HG03354 (cell line): ENCODE measurements at regions not wholly inside any gene's neighbourhood (a gene's known extent, or its start where the extent isn't known, plus 50 kb on each side); places are given as distances from the start of the nearest gene placed in this dataset.

Experiments used
- ATAC-seq: cut with Tn5 transposase; IDR thresholded peaks from one replicate; pipeline ENCODE4 v1.9.1; 2021; ENCODE audit warnings: mild to moderate bottlenecking; ENCODE audit not compliant: unreplicated experiment, poor library complexity, severe bottlenecking

GRCh38 chr4:14857981-14858380 is 144.3 kb upstream of the CPEB2 start:
- ATAC-seq = no peak

GRCh38 chr4:14862891-14863290 is 139.4 kb upstream of the CPEB2 start:
- ATAC-seq = no peak

DNA sequence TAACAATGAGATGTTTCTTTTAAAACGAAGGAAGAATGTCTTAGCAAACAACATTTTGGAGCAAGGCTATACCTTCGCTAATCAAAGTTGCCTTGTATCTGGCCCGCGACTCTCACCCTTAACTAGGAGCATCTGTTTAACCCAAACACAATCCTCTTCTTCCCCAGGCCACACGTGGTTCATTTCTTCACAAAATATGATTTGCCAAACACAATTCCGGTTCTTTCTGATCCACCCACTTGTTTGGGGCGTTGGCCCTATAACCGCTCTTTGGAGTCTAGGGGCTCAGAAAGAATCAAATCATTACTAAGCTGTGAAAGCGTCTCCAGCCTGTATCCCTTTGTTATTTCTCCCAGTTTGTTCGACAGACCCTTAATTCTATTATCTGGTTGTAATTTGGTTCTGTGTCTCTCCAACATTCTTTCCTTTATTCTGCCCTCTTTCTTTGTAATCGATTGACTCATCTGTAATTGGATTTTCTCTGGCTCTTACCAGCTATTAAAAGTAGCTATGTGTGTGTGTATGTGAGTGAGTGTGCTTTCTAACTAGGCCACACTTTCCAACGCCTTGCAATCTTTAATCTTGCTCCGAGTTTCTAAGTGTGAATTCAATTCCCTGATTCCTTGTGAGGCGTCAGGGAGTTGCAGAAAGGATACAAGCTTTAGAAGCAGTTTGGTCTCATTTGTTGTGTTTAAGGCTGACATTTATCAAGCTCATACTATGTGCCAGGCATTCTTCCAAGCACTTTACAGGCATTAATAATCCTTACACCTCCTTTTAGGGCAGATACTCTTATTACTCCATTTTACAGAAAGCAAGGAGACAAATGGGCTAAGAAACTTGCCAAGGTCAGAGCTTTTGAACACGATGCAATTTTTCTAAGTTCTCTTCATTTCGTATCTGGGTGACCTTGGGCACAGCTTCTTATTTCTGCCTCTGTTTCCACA is 138.6 kb upstream of the CPEB2 start:
- ATAC-seq = no peak

GRCh38 chr4:14864365-14865030 is 137.8 kb upstream of the CPEB2 start:
- no peak for ATAC-seq

GRCh38 chr4:14865031-14865366 is 137.3 kb upstream of the CPEB2 start:
- ATAC-seq = no peak

DNA sequence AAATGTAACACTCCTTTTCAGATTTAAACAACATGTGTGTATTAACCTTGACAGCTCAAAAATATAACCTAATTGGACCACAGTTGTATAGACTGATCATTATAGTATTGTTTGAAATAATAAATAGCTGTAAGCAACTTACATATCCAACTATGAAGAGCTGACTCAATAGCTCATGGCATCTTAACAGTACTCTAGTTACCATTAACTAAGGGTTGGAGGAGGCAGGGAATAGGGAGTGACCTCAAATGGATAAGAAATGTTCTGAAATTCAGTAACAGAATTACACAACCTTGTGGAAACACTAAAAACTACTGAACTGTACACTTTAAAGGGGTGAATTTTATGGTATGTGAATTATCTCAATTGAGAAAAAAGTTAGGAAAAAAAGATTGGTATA is 136.5 kb upstream of the CPEB2 start:
- ATAC-seq = no peak

- ATAC-seq = no peak
These were observed 134.4 kb upstream of the CPEB2 start for GRCh38 chr4:14867847-14868246.

DNA sequence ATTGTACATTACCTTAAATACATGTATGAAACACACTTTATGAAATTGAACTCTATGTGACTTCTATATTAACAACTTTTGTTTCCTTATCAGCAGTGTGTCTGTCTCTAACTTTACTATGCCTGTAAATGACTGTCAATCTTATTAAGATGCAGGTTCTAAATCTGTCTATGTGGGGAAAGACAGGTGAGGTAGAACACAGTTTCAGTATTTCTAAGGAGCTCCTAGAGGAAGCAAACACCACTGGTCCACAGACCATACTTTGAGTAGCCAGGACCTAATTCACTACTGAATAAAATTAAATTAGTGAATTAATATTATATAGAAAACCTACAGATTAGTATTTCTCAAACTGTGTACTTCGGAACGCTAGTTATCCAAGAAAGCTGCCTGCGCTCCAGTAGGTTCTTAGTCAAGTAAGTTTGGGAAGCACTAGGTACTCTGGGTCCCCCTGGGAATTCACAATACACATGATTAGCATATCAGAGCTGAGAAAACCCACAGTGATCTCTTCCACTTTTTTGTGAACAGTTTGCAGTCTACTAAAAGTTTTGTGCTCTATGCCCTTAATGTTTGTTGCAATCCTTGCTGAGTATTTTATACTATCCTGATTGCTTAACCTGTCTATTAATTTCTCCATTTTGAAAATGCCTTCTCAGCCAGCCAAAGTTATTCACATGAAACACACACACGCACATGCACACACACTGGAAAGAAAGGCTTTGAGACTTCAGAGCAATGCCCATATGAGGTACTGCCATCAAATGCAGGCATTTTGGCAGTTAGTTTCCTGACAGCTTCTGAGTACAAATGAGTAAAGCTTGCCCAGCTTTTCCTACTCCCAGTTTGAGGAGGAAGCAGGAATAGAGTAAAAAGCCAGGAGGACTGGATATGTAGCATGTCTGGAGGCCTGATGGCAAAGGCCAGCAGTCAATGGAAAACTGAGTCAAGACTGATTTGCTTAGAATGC is 133.6 kb upstream of the CPEB2 start:
- no peak for ATAC-seq

GRCh38 chr4:14871676-14872430 is 130.4 kb upstream of the CPEB2 start:
- no peak for ATAC-seq

- ATAC-seq = peak; percentile 72
These were observed 127.3 kb upstream of the CPEB2 start for GRCh38 chr4:14874990-14875389.

DNA sequence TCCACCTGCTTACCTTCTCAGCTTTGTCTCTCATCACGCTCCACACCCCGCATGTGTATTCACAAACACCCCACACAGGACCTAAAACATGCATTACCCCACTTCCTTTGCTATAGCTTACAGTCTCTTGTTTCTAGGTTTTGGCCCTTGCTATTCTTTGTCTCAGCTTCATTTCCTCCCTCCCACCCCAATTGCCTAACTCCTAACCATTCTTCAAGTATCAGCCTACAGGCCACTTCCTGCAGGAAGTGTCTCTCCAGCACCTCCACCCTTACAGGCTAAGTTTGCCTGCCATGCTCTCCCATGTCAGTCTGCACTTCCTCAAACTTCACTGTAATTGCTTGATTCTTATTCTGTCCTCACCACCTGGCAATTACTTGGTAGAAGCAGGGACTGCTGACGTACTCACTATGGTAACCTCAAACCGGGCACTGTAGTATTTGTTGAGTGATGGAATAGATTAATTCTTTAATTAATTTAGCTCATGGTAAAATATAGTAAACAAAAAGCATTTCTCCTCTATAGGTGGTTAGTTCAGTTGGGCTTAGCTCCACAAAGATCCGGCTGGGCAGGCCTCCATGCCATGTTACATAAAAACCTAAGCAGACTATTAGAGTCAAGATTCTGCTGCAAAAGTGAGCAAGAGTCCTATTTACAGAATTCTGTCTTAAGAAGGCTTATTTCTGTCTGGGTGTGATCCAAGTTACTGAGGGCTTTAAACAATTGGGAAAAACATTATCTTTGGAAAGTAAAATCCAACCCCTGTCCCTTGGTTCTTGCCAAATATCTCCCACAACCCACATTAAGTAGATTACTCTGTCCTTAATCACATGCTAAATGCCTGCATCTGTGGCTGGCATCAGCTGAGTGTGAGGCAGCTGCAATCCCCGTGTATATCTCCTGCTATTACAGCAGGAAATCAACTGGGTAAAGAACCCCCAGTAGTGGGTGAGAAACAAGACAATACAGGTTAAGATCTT is 124.7 kb upstream of the CPEB2 start:
- peak; percentile 48 for ATAC-seq

GRCh38 chr4:14878681-14879080 is 123.6 kb upstream of the CPEB2 start:
- no peak for ATAC-seq

GRCh38 chr4:14879683-14880082 is 122.6 kb upstream of the CPEB2 start:
- ATAC-seq = no peak

GRCh38 chr4:14880805-14881204 is 121.5 kb upstream of the CPEB2 start:
- no peak for ATAC-seq

- no peak for ATAC-seq
These were observed 119.1 kb upstream of the CPEB2 start for GRCh38 chr4:14883166-14883565.

- ATAC-seq = no peak
These were observed 118.6 kb upstream of the CPEB2 start for GRCh38 chr4:14883661-14884060.

GRCh38 chr4:14887842-14888433 is 114.3 kb upstream of the CPEB2 start:
- no peak for ATAC-seq
